HEK293 (cell line): ENCODE measurements at regions not wholly inside any gene's neighbourhood (a gene's known extent, or its start where the extent isn't known, plus 50 kb on each side); places are given as distances from the start of the nearest gene placed in this dataset.

Source experiments
- CTCF ChIA-PET: fragments of 350-600 bp; formaldehyde crosslinking; extraction: SDS; loops from one replicate; lab custom pipeline; 2021; ENCODE audit warnings: antibody characterized with exemption; lab: Yijun Ruan, JAX
- POLR2A ChIA-PET: fragments of 300-600 bp; formaldehyde crosslinking; extraction: SDS; loops from one replicate; lab custom pipeline; 2020; ENCODE audit warnings: antibody characterized with exemption, inconsistent platforms; lab: Yijun Ruan, JAX
- H3K27ac ChIP-seq: fragments of 200-500 bp; sonication (Bioruptor generic); 2 replicates; pipeline ENCODE4 v1.5.1; 2014; ENCODE audit warnings: low read depth, low read length, control low read depth, inconsistent platforms; ENCODE audit errors: extremely low read depth
- H3K36me3 ChIP-seq, 2 experiments: fragments of 200-500 bp in 1 of 2; sonication (Bioruptor generic) in 1 of 2; 1 replicate in 1 of 2; 2 replicates in 1 of 2; pipeline ENCODE4 v1.5.1; 2014 to 2017; ENCODE audit warnings: inconsistent platforms in 2 of 2, low read length in 2 of 2; ENCODE audit not compliant: control insufficient read depth in 2 of 2, insufficient read depth in 1 of 2
- H3K4me1 ChIP-seq: fragments of 200-500 bp; sonication (Bioruptor generic); 2 replicates; pipeline ENCODE4 v1.5.1; 2014; ENCODE audit warnings: mild to moderate bottlenecking, low read length, inconsistent platforms; ENCODE audit not compliant: control insufficient read depth, insufficient read depth
- H3K4me3 ChIP-seq: 2 replicates; pipeline ENCODE4 v1.5.1; 2011; ENCODE audit warnings: low read depth, mild to moderate bottlenecking, control low read depth, low read length, moderate library complexity
- H3K9me3 ChIP-seq: fragments of 200-500 bp; sonication (Bioruptor generic); 2 replicates; pipeline ENCODE4 v1.5.1; 2014; ENCODE audit warnings: low read depth, low read length, inconsistent platforms; ENCODE audit not compliant: control insufficient read depth, insufficient read depth
- GLI4 ChIP-seq: fragments of 450-650 bp; formaldehyde crosslinking; IDR thresholded peaks from 2 replicates; pipeline ENCODE4 v1.5.1; 2016; ENCODE audit warnings: missing biosample characterization, missing genetic modification characterization
- HIC1 ChIP-seq: fragments of 450-650 bp; formaldehyde crosslinking; IDR thresholded peaks from 2 replicates; pipeline ENCODE4 v1.5.1; 2016; ENCODE audit warnings: missing biosample characterization, missing genetic modification characterization
- RBAK ChIP-seq: fragments of 450-650 bp; formaldehyde crosslinking; IDR thresholded peaks from 2 replicates; pipeline ENCODE4 v1.5.1; 2016; ENCODE audit warnings: missing biosample characterization, missing genetic modification characterization
- WT1 ChIP-seq: fragments of 450-650 bp; formaldehyde crosslinking; IDR thresholded peaks from 2 replicates; pipeline ENCODE4 v1.5.1; 2016; ENCODE audit warnings: missing biosample characterization, missing genetic modification characterization
- ZBTB10 ChIP-seq: fragments of 450-650 bp; formaldehyde crosslinking; IDR thresholded peaks from 2 replicates; pipeline ENCODE4 v1.5.1; 2016; ENCODE audit warnings: missing biosample characterization, missing genetic modification characterization
- ZBTB11 ChIP-seq: fragments of 450-650 bp; formaldehyde crosslinking; conservative IDR thresholded peaks from 2 replicates; pipeline ENCODE4 v1.5.1; 2016; ENCODE audit warnings: low read depth, missing biosample characterization, missing genetic modification characterization
- ZNF175 ChIP-seq: fragments of 450-650 bp; formaldehyde crosslinking; IDR thresholded peaks from 2 replicates; pipeline ENCODE4 v1.5.1; 2016; ENCODE audit warnings: missing biosample characterization, missing genetic modification characterization
- ZNF23 ChIP-seq: fragments of 450-650 bp; formaldehyde crosslinking; IDR thresholded peaks from 2 replicates; pipeline ENCODE4 v1.5.1; 2016; ENCODE audit warnings: missing biosample characterization, missing genetic modification characterization, borderline replicate concordance
- ZNF302 ChIP-seq: fragments of 450-650 bp; formaldehyde crosslinking; IDR thresholded peaks from 2 replicates; pipeline ENCODE4 v1.5.1; 2016; ENCODE audit warnings: missing biosample characterization, missing genetic modification characterization, low read depth
- ZNF335 ChIP-seq: fragments of 450-650 bp; formaldehyde crosslinking; conservative IDR thresholded peaks from 2 replicates; pipeline ENCODE4 v1.5.1; 2016; ENCODE audit warnings: missing biosample characterization, missing genetic modification characterization
- ZNF548 ChIP-seq: fragments of 450-650 bp; formaldehyde crosslinking; IDR thresholded peaks from 2 replicates; pipeline ENCODE4 v1.5.1; 2016; ENCODE audit warnings: missing biosample characterization, missing genetic modification characterization
- ZNF549 ChIP-seq: fragments of 450-650 bp; IDR thresholded peaks from 2 replicates; pipeline ENCODE4 v1.5.1; 2018; ENCODE audit warnings: missing biosample characterization, missing genetic modification characterization, mild to moderate bottlenecking, inconsistent platforms, moderate library complexity
- ZNF596 ChIP-seq: fragments of 450-650 bp; IDR thresholded peaks from 2 replicates; pipeline ENCODE4 v1.5.0; 2018; ENCODE audit warnings: missing biosample characterization, mild to moderate bottlenecking, missing genetic modification characterization, moderate library complexity
- ZNF654 ChIP-seq: fragments of 450-650 bp; formaldehyde crosslinking; IDR thresholded peaks from 2 replicates; pipeline ENCODE4 v1.5.1; 2016; ENCODE audit warnings: low read depth, missing biosample characterization, missing genetic modification characterization
- ZNF830 ChIP-seq: fragments of 450-650 bp; IDR thresholded peaks from 2 replicates; pipeline ENCODE4 v1.5.0; 2018; ENCODE audit warnings: missing biosample characterization, missing genetic modification characterization, low read depth, mild to moderate bottlenecking, moderate library complexity
- ZSCAN18 ChIP-seq: fragments of 450-650 bp; formaldehyde crosslinking; IDR thresholded peaks from 2 replicates; pipeline ENCODE4 v1.5.1; 2016; ENCODE audit warnings: missing biosample characterization, missing genetic modification characterization
- ZSCAN23 ChIP-seq: fragments of 450-650 bp; formaldehyde crosslinking; IDR thresholded peaks from 2 replicates; pipeline ENCODE4 v1.5.1; 2016; ENCODE audit warnings: missing biosample characterization, missing genetic modification characterization
- TF ChIP-seq, protein P1 (sequence below): fragments of 450-650 bp; formaldehyde crosslinking; IDR thresholded peaks from 2 replicates; pipeline ENCODE4 v1.5.1; 2017; ENCODE audit warnings: missing biosample characterization, mild to moderate bottlenecking, missing genetic modification characterization, moderate library complexity
- TF ChIP-seq, protein P2 (sequence below): fragments of 450-650 bp; formaldehyde crosslinking; IDR thresholded peaks from 2 replicates; pipeline ENCODE4 v1.5.1; 2016; ENCODE audit warnings: missing biosample characterization, missing genetic modification characterization

DNA sequence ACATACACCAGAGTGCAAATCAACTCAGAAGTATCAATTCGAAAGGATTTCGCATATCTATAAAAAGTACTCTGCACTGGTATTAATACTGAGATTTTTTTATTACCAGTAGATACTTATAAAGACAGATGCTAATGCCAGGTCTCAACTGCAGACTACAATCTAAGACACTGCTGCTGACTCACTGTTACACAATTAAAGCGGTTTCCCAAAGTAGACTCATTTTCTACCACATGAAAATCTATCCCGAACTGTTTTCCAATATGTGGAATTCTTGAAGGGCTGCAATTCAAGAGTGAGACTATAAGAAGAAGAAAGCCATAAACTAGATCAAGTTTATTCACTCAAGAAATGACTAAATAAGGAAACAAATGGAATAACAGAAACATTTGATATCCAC, 57.2 kb upstream of the ARHGAP32 start (continued):
- TF ChIP-seq HIC1 (tag by site-specific recombination) (no peak), ZNF302 (tag by site-specific recombination) (no peak)
- TF ChIP-seq, all 188 proteins: peak for 0

DNA sequence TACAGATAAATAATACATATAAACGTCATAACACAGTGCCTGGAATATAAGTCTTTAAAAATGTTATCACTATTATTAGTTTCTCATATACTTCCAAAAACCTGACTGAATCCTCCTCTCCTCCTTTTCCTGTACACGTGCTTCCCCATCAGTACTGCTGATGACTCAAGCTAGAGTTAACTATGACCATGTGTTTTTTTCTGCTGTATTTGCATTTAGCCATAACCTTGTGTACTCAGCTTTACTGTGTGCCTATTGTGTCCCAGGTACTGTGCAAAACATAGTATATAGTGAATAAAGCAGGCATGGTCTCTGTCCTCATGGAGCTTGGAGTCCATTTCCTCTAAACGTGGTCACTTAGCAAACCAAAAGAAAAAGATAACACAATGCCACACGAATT, 56.5 kb upstream of the ARHGAP32 start:
- no peaks in the 10 kb centered on the region for H3K36me3 ChIP-seq
- TF ChIP-seq, protein P1, sequence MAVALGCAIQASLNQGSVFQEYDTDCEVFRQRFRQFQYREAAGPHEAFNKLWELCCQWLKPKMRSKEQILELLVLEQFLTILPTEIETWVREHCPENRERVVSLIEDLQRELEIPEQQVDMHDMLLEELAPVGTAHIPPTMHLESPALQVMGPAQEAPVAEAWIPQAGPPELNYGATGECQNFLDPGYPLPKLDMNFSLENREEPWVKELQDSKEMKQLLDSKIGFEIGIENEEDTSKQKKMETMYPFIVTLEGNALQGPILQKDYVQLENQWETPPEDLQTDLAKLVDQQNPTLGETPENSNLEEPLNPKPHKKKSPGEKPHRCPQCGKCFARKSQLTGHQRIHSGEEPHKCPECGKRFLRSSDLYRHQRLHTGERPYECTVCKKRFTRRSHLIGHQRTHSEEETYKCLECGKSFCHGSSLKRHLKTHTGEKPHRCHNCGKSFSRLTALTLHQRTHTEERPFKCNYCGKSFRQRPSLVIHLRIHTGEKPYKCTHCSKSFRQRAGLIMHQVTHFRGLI, result no peak
- TF ChIP-seq ZNF175 (tag by site-specific recombination) (no peak), ZNF335 (tag by site-specific recombination) (no peak), ZNF549 (tag by site-specific recombination) (no peak)
- peaks cover 16% of the 10 kb centered on the region; the same call in 1 of the 2 replicates for H3K4me1 ChIP-seq
- H3K9me3 ChIP-seq, result no peaks in the 10 kb centered on the region
- POLR2A ChIA-PET, result no interaction called here
- no peak overlapping the region for H3K27ac ChIP-seq
- H3K4me3 ChIP-seq, result no peak overlapping the region
- CTCF ChIA-PET, result interaction anchor here (0.8 kb wide), 1 partner anchor 17 kb away, joined by 4 read pairs; no protein-coding TSS in a partner anchor

GRCh38 chr11:129247135-129247534, 55.0 kb upstream of the ARHGAP32 start:
- H3K4me1 ChIP-seq, result peaks cover 11% of the 10 kb centered on the region; the same call in 1 of the 2 replicates

DNA sequence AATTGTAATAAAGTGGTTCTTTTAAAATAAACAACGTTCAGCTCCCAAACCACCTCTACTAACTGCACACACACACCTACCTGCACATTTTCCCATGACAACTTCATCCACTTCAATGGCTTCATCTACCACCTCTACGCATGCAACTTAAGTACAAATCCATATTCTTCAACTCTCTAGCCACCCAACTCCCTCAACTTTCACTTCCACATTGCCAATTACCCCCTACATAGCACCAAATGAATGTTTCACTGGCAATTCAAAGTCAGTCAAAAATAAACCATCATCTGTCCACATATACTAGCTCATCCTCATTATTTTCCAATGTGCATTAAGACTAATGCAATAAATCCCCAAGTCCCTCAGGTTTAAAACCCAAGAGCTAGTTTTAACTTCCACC, 50.7 kb upstream of the ARHGAP32 start:
- Histone ChIP-seq H3K27ac (no peak overlapping the region), H3K4me1 (peaks cover 4% of the 10 kb centered on the region; the same call in 1 of the 2 replicates), H3K4me3 (no peak overlapping the region), H3K9me3 (no peaks in the 10 kb centered on the region), H3K36me3 (no peaks in the 10 kb centered on the region)
- CTCF ChIA-PET, result interaction anchor here (1.0 kb wide), 1 partner anchor 90 kb away, joined by 3 read pairs; no protein-coding TSS in a partner anchor
- POLR2A ChIA-PET, result interaction anchor here (0.7 kb wide), 1 partner anchor 27 kb away, joined by 3 read pairs; no protein-coding TSS in a partner anchor
- TF ChIP-seq ZNF830, result no peak
- TF ChIP-seq ZSCAN18, result no peak
- no peak for TF ChIP-seq ZBTB11 (tag by site-specific recombination)
- no peak for TF ChIP-seq ZNF596
- TF ChIP-seq ZBTB10 (tag by site-specific recombination), result no peak
- no peak for TF ChIP-seq GLI4 (tag by site-specific recombination)

More at GRCh38 chr11:129247135-129247534, 55.0 kb upstream of the ARHGAP32 start:
- Histone ChIP-seq H3K9me3 (no peaks in the 10 kb centered on the region), H3K27ac (no peak overlapping the region), H3K36me3 (no peaks in the 10 kb centered on the region), H3K4me3 (no peak overlapping the region)
- POLR2A ChIA-PET, result no interaction called here
- CTCF ChIA-PET, result no interaction called here
- TF ChIP-seq, protein P2, sequence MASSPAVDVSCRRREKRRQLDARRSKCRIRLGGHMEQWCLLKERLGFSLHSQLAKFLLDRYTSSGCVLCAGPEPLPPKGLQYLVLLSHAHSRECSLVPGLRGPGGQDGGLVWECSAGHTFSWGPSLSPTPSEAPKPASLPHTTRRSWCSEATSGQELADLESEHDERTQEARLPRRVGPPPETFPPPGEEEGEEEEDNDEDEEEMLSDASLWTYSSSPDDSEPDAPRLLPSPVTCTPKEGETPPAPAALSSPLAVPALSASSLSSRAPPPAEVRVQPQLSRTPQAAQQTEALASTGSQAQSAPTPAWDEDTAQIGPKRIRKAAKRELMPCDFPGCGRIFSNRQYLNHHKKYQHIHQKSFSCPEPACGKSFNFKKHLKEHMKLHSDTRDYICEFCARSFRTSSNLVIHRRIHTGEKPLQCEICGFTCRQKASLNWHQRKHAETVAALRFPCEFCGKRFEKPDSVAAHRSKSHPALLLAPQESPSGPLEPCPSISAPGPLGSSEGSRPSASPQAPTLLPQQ, result no peak
- no peak for TF ChIP-seq ZNF548
- TF ChIP-seq ZNF23 (tag by site-specific recombination), result no peak
- TF ChIP-seq RBAK (tag by site-specific recombination), result no peak
- TF ChIP-seq ZNF654 (tag by site-specific recombination), result no peak
- TF ChIP-seq WT1 (tag by site-specific recombination), result no peak
- TF ChIP-seq ZNF175 (tag by site-specific recombination), result no peak
- no peak for TF ChIP-seq ZSCAN23 (tag by site-specific recombination)
